Neural cell (in vitro differentiated cells): ENCODE measurements at regions not wholly inside any gene's neighbourhood (a gene's known extent, or its start where the extent isn't known, plus 50 kb on each side); places are given as distances from the start of the nearest gene placed in this dataset.

Source experiments
- H2AFZ ChIP-seq: fragments of 200-600, 300-800 bp; sonication (generic), shearing (Covaris generic); 2 replicates; pipeline ENCODE4 v1.6.0; 2014; ENCODE audit warnings: low read depth, mild to moderate bottlenecking, antibody characterized with exemption, low read length, moderate library complexity
- H3F3A ChIP-seq: fragments of 200-600 bp; shearing (Covaris generic); 2 replicates; pipeline ENCODE4 v1.6.1; 2016; ENCODE audit warnings: mild to moderate bottlenecking, moderate library complexity, mixed read lengths, antibody characterized with exemption, low read length; ENCODE audit not compliant: insufficient read depth, poor library complexity, severe bottlenecking
- H3K27ac ChIP-seq: fragments of 200-600, 300-800 bp; sonication (generic), shearing (Covaris generic); 2 replicates; pipeline ENCODE4 v1.5.1; 2014; ENCODE audit warnings: mild to moderate bottlenecking, low read length, moderate library complexity
- H3K27me3 ChIP-seq: fragments of 300-800, 200-600 bp; sonication (generic), shearing (Covaris generic); 2 replicates; pipeline ENCODE4 v1.6.0; 2014; ENCODE audit warnings: mild to moderate bottlenecking, low read depth, low read length, moderate library complexity; ENCODE audit not compliant: insufficient read depth
- H3K36me3 ChIP-seq: fragments of 300-800, 200-600 bp; sonication (generic), shearing (Covaris generic); 2 replicates; pipeline ENCODE4 v1.5.1; 2014; ENCODE audit warnings: mild to moderate bottlenecking, antibody characterized with exemption, low read length, moderate library complexity; ENCODE audit not compliant: insufficient read depth
- H3K4me2 ChIP-seq: fragments of 300-800, 200-600 bp; sonication (generic), shearing (Covaris generic); 2 replicates; pipeline ENCODE4 v1.6.0; 2014; ENCODE audit warnings: mild to moderate bottlenecking, low read length
- H3K4me3 ChIP-seq: fragments of 300-800, 200-600 bp; sonication (generic), shearing (Covaris generic); 2 replicates; pipeline ENCODE4 v1.5.1; 2014; ENCODE audit warnings: mild to moderate bottlenecking, low read length, moderate library complexity
- H3K79me2 ChIP-seq: fragments of 200-600 bp; shearing (Covaris generic); replicated peaks from 2 replicates; pipeline ENCODE4 v1.6.0; 2014; ENCODE audit warnings: mild to moderate bottlenecking, low read length, moderate library complexity; ENCODE audit not compliant: insufficient read depth
- H3K9ac ChIP-seq: fragments of 300-800, 200-600 bp; sonication (generic), shearing (Covaris generic); 2 replicates; pipeline ENCODE4 v1.6.1; 2016; ENCODE audit warnings: mild to moderate bottlenecking, low read length, mixed read lengths
- H3K9me2 ChIP-seq: fragments of 200-600 bp; shearing (Covaris generic); 2 replicates; pipeline ENCODE4 v1.6.1; 2016; ENCODE audit warnings: mild to moderate bottlenecking, low read length, mixed read lengths; ENCODE audit not compliant: insufficient read depth
- H3K9me3 ChIP-seq: fragments of 200-600, 300-800 bp; sonication (generic), shearing (Covaris generic); 2 replicates; pipeline ENCODE4 v1.6.1; 2016; ENCODE audit warnings: mild to moderate bottlenecking, mixed run types, low read length, moderate library complexity, mixed read lengths
- H4K20me1 ChIP-seq: fragments of 200-600 bp; shearing (Covaris generic); 2 replicates; pipeline ENCODE4 v1.6.1; 2016; ENCODE audit warnings: mild to moderate bottlenecking, mixed run types; ENCODE audit not compliant: insufficient read depth
- EP300 ChIP-seq: fragments of 450-650 bp; conservative IDR thresholded peaks from 2 replicates; pipeline ENCODE4 v1.6.1; 2014; ENCODE audit warnings: antibody characterized with exemption, mild to moderate bottlenecking, moderate library complexity; ENCODE audit not compliant: poor library complexity, severe bottlenecking
- EZH2 ChIP-seq: fragments of 200-600, 300-800 bp; shearing (Covaris generic), sonication (generic); IDR thresholded peaks from 2 replicates; pipeline ENCODE4 v1.6.1; 2014; ENCODE audit warnings: antibody characterized with exemption, low read length, borderline replicate concordance, mild to moderate bottlenecking; ENCODE audit not compliant: insufficient read depth, poor library complexity, severe bottlenecking
- MXI1 ChIP-seq: fragments of 450-650 bp; conservative IDR thresholded peaks from 2 replicates; pipeline ENCODE4 v1.6.1; 2014; ENCODE audit warnings: antibody characterized with exemption, mild to moderate bottlenecking; ENCODE audit not compliant: poor library complexity, severe bottlenecking
- POLR2AphosphoS5 ChIP-seq: IDR thresholded peaks from 2 replicates; pipeline ENCODE4 v1.6.1; 2012
- RAD21 ChIP-seq: fragments of 450-650 bp; conservative IDR thresholded peaks from 2 replicates; pipeline ENCODE4 v1.6.1; 2014; ENCODE audit warnings: antibody characterized with exemption, mild to moderate bottlenecking, moderate library complexity
- SMC3 ChIP-seq: fragments of 450-650 bp; conservative IDR thresholded peaks from 2 replicates; pipeline ENCODE4 v1.6.1; 2014; ENCODE audit warnings: antibody characterized with exemption, mild to moderate bottlenecking, moderate library complexity; ENCODE audit not compliant: poor library complexity
- TAF1 ChIP-seq: IDR thresholded peaks from 2 replicates; pipeline ENCODE4 v1.6.1; 2012; ENCODE audit warnings: low read depth
- TF ChIP-seq, protein P1 (sequence below): fragments of 450-650 bp; IDR thresholded peaks from 2 replicates; pipeline ENCODE4 v1.5.1; 2014; ENCODE audit warnings: antibody characterized with exemption, mild to moderate bottlenecking, moderate library complexity; ENCODE audit not compliant: poor library complexity, severe bottlenecking
- TF ChIP-seq, protein P2 (sequence below): IDR thresholded peaks from 2 replicates; pipeline ENCODE4 v1.6.1; 2012; ENCODE audit warnings: borderline replicate concordance

DNA sequence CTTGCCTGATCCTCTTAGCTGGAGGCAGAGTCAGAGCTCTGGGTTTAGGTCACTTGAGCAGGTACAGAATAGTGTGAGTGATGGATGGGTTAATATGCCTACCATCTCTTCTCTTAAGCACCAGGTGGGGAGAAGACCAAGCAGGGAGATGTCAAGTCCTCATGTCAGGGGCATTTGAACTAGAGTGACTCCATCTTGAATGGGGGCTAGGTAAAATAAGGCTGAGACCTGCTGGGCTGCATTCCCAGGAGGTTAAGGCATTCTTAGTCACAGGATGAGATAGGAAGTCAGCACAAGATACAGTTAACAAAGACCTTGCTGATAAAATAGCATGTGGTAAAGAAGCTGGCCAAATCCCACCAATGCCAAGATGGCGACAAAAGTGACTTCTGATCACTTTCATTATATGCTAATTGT lies 77.4 kb upstream of the BTG3 start:
- no peaks in the 10 kb centered on the region for H3K79me2 ChIP-seq
- no peak overlapping the region for H3K27ac ChIP-seq
- H3K9me3 ChIP-seq: no peaks in the 10 kb centered on the region
- H3K36me3 ChIP-seq: no peaks in the 10 kb centered on the region
- H3K9ac ChIP-seq: no peak overlapping the region
- no peak overlapping the region for H3K4me3 ChIP-seq
- no peaks in the 10 kb centered on the region for H3F3A ChIP-seq
- no peak overlapping the region for H3K4me2 ChIP-seq
- H3K27me3 ChIP-seq: no peaks in the 10 kb centered on the region
- H3K9me2 ChIP-seq: no peaks in the 10 kb centered on the region
- H2AFZ ChIP-seq: no peak overlapping the region
- H4K20me1 ChIP-seq: no peaks in the 10 kb centered on the region
- TF ChIP-seq TAF1: no peak
- TF ChIP-seq, protein P1, sequence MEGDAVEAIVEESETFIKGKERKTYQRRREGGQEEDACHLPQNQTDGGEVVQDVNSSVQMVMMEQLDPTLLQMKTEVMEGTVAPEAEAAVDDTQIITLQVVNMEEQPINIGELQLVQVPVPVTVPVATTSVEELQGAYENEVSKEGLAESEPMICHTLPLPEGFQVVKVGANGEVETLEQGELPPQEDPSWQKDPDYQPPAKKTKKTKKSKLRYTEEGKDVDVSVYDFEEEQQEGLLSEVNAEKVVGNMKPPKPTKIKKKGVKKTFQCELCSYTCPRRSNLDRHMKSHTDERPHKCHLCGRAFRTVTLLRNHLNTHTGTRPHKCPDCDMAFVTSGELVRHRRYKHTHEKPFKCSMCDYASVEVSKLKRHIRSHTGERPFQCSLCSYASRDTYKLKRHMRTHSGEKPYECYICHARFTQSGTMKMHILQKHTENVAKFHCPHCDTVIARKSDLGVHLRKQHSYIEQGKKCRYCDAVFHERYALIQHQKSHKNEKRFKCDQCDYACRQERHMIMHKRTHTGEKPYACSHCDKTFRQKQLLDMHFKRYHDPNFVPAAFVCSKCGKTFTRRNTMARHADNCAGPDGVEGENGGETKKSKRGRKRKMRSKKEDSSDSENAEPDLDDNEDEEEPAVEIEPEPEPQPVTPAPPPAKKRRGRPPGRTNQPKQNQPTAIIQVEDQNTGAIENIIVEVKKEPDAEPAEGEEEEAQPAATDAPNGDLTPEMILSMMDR: no peak
- TF ChIP-seq, protein P2, sequence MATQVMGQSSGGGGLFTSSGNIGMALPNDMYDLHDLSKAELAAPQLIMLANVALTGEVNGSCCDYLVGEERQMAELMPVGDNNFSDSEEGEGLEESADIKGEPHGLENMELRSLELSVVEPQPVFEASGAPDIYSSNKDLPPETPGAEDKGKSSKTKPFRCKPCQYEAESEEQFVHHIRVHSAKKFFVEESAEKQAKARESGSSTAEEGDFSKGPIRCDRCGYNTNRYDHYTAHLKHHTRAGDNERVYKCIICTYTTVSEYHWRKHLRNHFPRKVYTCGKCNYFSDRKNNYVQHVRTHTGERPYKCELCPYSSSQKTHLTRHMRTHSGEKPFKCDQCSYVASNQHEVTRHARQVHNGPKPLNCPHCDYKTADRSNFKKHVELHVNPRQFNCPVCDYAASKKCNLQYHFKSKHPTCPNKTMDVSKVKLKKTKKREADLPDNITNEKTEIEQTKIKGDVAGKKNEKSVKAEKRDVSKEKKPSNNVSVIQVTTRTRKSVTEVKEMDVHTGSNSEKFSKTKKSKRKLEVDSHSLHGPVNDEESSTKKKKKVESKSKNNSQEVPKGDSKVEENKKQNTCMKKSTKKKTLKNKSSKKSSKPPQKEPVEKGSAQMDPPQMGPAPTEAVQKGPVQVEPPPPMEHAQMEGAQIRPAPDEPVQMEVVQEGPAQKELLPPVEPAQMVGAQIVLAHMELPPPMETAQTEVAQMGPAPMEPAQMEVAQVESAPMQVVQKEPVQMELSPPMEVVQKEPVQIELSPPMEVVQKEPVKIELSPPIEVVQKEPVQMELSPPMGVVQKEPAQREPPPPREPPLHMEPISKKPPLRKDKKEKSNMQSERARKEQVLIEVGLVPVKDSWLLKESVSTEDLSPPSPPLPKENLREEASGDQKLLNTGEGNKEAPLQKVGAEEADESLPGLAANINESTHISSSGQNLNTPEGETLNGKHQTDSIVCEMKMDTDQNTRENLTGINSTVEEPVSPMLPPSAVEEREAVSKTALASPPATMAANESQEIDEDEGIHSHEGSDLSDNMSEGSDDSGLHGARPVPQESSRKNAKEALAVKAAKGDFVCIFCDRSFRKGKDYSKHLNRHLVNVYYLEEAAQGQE: no peak

DNA sequence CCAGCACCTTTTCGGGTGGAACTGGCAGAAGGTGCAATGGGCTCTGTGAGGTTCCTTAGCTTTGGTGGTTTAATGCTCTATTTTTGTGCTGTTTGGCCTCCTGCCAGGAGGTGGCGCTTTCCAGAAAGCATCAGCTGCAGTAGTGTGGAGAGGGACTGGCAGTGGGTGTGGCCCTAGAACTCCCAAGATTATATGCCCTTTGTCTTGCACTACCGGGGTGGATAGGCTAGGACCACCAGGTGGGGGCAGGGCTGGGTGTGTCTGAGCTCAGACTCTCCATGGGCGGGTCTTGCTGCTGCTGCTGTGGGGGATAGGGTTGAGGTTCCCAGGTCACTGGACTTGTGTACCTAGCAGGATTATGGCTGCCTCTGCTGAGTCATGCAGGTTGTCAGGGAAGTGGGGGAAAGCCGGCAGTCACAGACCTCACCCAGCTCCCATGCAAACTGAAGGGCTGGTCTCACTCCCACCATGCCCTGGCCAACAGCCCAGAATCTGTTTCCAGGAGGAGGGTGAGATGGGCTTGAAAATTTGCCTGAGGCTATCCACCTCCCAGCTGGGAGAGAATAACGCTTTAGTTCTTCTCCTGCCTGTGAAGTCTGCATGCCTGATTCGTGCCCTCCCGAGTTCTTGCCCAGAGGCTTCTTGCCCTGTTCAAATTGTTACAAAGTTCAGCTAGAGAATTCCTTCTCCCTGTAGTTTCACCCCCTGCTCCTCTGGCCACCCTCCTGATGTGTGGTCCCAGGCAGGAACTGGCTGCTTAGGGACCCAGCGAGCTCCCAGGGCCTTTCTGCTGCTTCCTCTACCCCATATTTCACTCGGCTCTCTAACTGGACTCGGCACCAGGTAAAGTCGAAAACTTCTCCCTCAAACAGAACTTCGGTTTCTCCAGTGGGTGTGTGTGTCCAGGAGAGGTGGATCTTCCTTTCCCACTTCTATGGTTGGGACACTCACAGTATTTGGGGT lies 76.5 kb upstream of the BTG3 start:
- Histone ChIP-seq H2AFZ (no peak overlapping the region), H3K4me3 (no peak overlapping the region), H3K9ac (no peak overlapping the region), H3K4me2 (no peak overlapping the region), H3K79me2 (no peaks in the 10 kb centered on the region), H4K20me1 (no peaks in the 10 kb centered on the region), H3K36me3 (no peaks in the 10 kb centered on the region), H3K9me3 (no peaks in the 10 kb centered on the region), H3K27ac (no peak overlapping the region), H3K9me2 (no peaks in the 10 kb centered on the region), H3F3A (no peaks in the 10 kb centered on the region), H3K27me3 (no peaks in the 10 kb centered on the region)
- TF ChIP-seq RAD21 (no peak), MXI1 (no peak)

DNA sequence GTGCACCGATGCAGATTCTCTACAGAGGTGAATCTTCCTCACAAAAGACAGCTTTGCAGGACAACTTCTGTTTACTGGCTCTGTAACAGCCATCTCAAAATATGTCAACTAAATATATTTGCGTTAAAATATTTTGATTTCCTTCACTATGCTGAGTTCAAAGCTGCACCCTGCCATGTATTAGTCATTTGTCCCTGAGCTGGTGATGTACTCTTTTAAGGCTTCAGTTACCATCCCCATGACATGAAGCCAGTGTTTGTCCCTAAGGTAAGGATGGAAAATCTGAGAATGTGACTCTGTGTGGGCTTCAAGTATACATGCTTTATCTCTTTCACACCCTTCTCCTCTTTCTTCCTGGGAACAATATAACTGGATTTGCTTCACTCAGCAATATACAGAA lies 70.2 kb upstream of the BTG3 start:
- H4K20me1 ChIP-seq: no peaks in the 10 kb centered on the region
- TF ChIP-seq MXI1: no peak
- no peak for TF ChIP-seq TAF1
- no peak for TF ChIP-seq RAD21
- no peak for TF ChIP-seq EP300
- no peak for TF ChIP-seq POLR2AphosphoS5
- no peak for TF ChIP-seq EZH2
- TF ChIP-seq, protein P1: no peak
- no peak for TF ChIP-seq SMC3
- TF ChIP-seq, protein P2: no peak
- no peaks in the 10 kb centered on the region for H3F3A ChIP-seq
- H3K4me2 ChIP-seq: no peak overlapping the region
- no peak overlapping the region for H3K9ac ChIP-seq
- H3K9me3 ChIP-seq: no peaks in the 10 kb centered on the region
- no peaks in the 10 kb centered on the region for H3K9me2 ChIP-seq
- no peak overlapping the region for H3K27ac ChIP-seq
- no peak overlapping the region for H2AFZ ChIP-seq
- no peaks in the 10 kb centered on the region for H3K27me3 ChIP-seq
- no peak overlapping the region for H3K4me3 ChIP-seq
- no peaks in the 10 kb centered on the region for H3K79me2 ChIP-seq
- H3K36me3 ChIP-seq: no peaks in the 10 kb centered on the region
